IMR-90 (cell line): ENCODE measurements at regions not wholly inside any gene's neighbourhood (a gene's known extent, or its start where the extent isn't known, plus 50 kb on each side); places are given as distances from the start of the nearest gene placed in this dataset.

Experiments used
- ATAC-seq: fragments of 200-7000 bp; cut with Tn5 transposase; 2 replicates; pipeline ENCODE4 v1.9.1; 2020; ENCODE audit warnings: low read depth, mild to moderate bottlenecking, moderate library complexity
- BruUV-seq: library from RNA; stranded (reverse); fragments of 400-500 nt; replicated peaks from 2 replicates; lab custom pipeline; 2021; lab: Mats Ljungman, UMichigan
- CTCF ChIA-PET: fragments of 300-600 bp; formaldehyde crosslinking; extraction: SDS; loops from one replicate; lab custom pipeline; 2021; ENCODE audit warnings: antibody characterized with exemption; lab: Yijun Ruan, JAX
- POLR2A ChIA-PET: fragments of 300-600 bp; sonication (Branson Sonifier 250); formaldehyde crosslinking; loops from one replicate; lab custom pipeline; 2022; ENCODE audit warnings: antibody characterized with exemption; ENCODE audit not compliant: unreplicated experiment; lab: Charles Lee
- DNase-seq: peaks from one replicate; pipeline ENCODE4 v3.0.0; 2013
- H2AFZ ChIP-seq: replicated peaks from 2 replicates; pipeline ENCODE3; 2013; ENCODE audit warnings: low read length, mild to moderate bottlenecking; ENCODE audit not compliant: poor library complexity
- H2AK5ac ChIP-seq: 2 replicates; pipeline ENCODE4 v1.6.1; 2013; ENCODE audit warnings: low read depth, low read length, inconsistent platforms
- H2AK9ac ChIP-seq: replicated peaks from 2 replicates; pipeline ENCODE3; 2013; ENCODE audit warnings: mild to moderate bottlenecking, low read depth, low read length, moderate library complexity; ENCODE audit not compliant: poor library complexity
- H2BK120ac ChIP-seq: 2 replicates; pipeline ENCODE4 v1.6.1; 2013; ENCODE audit warnings: low read depth, low read length, inconsistent platforms
- H2BK15ac ChIP-seq: 3 replicates; pipeline ENCODE4 v1.6.1; 2013; ENCODE audit warnings: low read depth, low read length, inconsistent platforms
- H2BK20ac ChIP-seq: 2 replicates; pipeline ENCODE4 v1.6.1; 2013; ENCODE audit warnings: low read depth, mild to moderate bottlenecking, inconsistent platforms, low read length, moderate library complexity
- H2BK5ac ChIP-seq: 2 replicates; pipeline ENCODE4 v1.6.1; 2013; ENCODE audit warnings: mild to moderate bottlenecking, low read depth, low read length, inconsistent platforms; ENCODE audit not compliant: poor library complexity, severe bottlenecking
- H3K14ac ChIP-seq: replicated peaks from 2 replicates; pipeline ENCODE4 v1.6.1; 2013; ENCODE audit warnings: low read depth, low read length, inconsistent platforms
- H3K18ac ChIP-seq: 2 replicates; pipeline ENCODE4 v1.6.1; 2013; ENCODE audit warnings: low read depth, low read length, control low read depth
- H3K23ac ChIP-seq: 2 replicates; pipeline ENCODE4 v1.6.1; 2013; ENCODE audit warnings: low read depth, low read length, inconsistent platforms
- H3K27ac ChIP-seq: 2 replicates; pipeline ENCODE4 v1.5.1; 2013; ENCODE audit warnings: mild to moderate bottlenecking, control low read depth, low read length; ENCODE audit not compliant: insufficient read depth
- H3K27me3 ChIP-seq: 2 replicates; pipeline ENCODE4 v1.6.1; 2013; ENCODE audit warnings: low read length; ENCODE audit not compliant: control insufficient read depth, insufficient read depth
- H3K36me3 ChIP-seq: 2 replicates; pipeline ENCODE4 v1.6.1; 2013; ENCODE audit warnings: low read length, mixed read lengths; ENCODE audit not compliant: control insufficient read depth, insufficient read depth
- H3K4ac ChIP-seq: 2 replicates; pipeline ENCODE4 v1.6.1; 2013; ENCODE audit warnings: low read depth, low read length, inconsistent platforms
- H3K4me1 ChIP-seq: 2 replicates; pipeline ENCODE4 v1.6.1; 2013; ENCODE audit warnings: low read length, mixed read lengths; ENCODE audit not compliant: control insufficient read depth, insufficient read depth
- H3K4me2 ChIP-seq: 2 replicates; pipeline ENCODE4 v1.6.1; 2013; ENCODE audit warnings: low read depth, mild to moderate bottlenecking, control low read depth, low read length, moderate library complexity
- H3K4me3 ChIP-seq: 2 replicates; pipeline ENCODE4 v1.5.1; 2013; ENCODE audit warnings: low read depth, mild to moderate bottlenecking, control low read depth, low read length, moderate library complexity; ENCODE audit not compliant: insufficient read depth
- H3K56ac ChIP-seq: 2 replicates; pipeline ENCODE4 v1.6.1; 2013; ENCODE audit warnings: low read length, inconsistent platforms; ENCODE audit not compliant: insufficient read depth; ENCODE audit errors: extremely low read depth
- H3K79me1 ChIP-seq, 2 experiments: 2 replicates each; pipeline ENCODE4 v1.6.1; 2013; ENCODE audit warnings: low read length in 2 of 2, inconsistent platforms in 1 of 2, low read depth in 1 of 2
- H3K9ac ChIP-seq: 2 replicates; pipeline ENCODE4 v1.6.1; 2013; ENCODE audit warnings: low read depth, low read length, control low read depth
- H3K9me1 ChIP-seq: 2 replicates; pipeline ENCODE4 v1.6.1; 2013; ENCODE audit warnings: low read length, inconsistent platforms; ENCODE audit not compliant: insufficient read depth
- H3K9me3 ChIP-seq: 2 replicates; pipeline ENCODE4 v1.6.1; 2013; ENCODE audit warnings: low read length; ENCODE audit not compliant: control insufficient read depth, insufficient read depth
- H4K20me1 ChIP-seq: 2 replicates; pipeline ENCODE4 v1.6.1; 2013; ENCODE audit warnings: low read length, inconsistent platforms; ENCODE audit not compliant: insufficient read depth
- H4K5ac ChIP-seq: 2 replicates; pipeline ENCODE4 v1.6.1; 2013; ENCODE audit warnings: mild to moderate bottlenecking, low read depth, low read length, control low read depth
- H4K8ac ChIP-seq, 2 experiments: 2 replicates each; pipeline ENCODE4 v1.6.1; 2013; ENCODE audit warnings: low read depth in 2 of 2, low read length in 2 of 2, control low read depth in 1 of 2, inconsistent platforms in 1 of 2
- H4K91ac ChIP-seq: 2 replicates; pipeline ENCODE4 v1.6.1; 2013; ENCODE audit warnings: low read depth, low read length, inconsistent platforms; ENCODE audit not compliant: insufficient read depth
- BHLHE40 ChIP-seq: fragments of 150-350 bp; IDR thresholded peaks from 2 replicates; pipeline ENCODE4 v1.6.1; 2016; ENCODE audit warnings: mild to moderate bottlenecking, low read depth, low read length
- CEBPB ChIP-seq: IDR thresholded peaks from 2 replicates; pipeline ENCODE4 v1.6.1; 2012; ENCODE audit warnings: low read depth, low read length, improper control_type of control experiment
- CHD1 ChIP-seq: IDR thresholded peaks from 2 replicates; pipeline ENCODE4 v1.6.1; 2012; ENCODE audit warnings: low read depth, low read length, improper control_type of control experiment
- FOS ChIP-seq: fragments of 150-350 bp; IDR thresholded peaks from 2 replicates; pipeline ENCODE4 v1.6.1; 2016; ENCODE audit warnings: low read depth, low read length
- MAFK ChIP-seq: IDR thresholded peaks from 2 replicates; pipeline ENCODE4 v1.6.1; 2012; ENCODE audit warnings: low read depth, low read length, improper control_type of control experiment
- MAZ ChIP-seq: IDR thresholded peaks from 2 replicates; pipeline ENCODE4 v1.6.1; 2012; ENCODE audit warnings: low read depth, mild to moderate bottlenecking, low read length, improper control_type of control experiment, moderate library complexity, borderline replicate concordance
- MXI1 ChIP-seq: IDR thresholded peaks from 2 replicates; pipeline ENCODE4 v1.6.1; 2012; ENCODE audit warnings: low read depth, mild to moderate bottlenecking, low read length, moderate library complexity, borderline replicate concordance
- NFE2L2 ChIP-seq: fragments of 150-350 bp; IDR thresholded peaks from 2 replicates; pipeline ENCODE4 v1.6.1; 2016; ENCODE audit warnings: low read depth, mild to moderate bottlenecking, low read length
- POLR2A ChIP-seq: IDR thresholded peaks from 2 replicates; pipeline ENCODE4 v1.6.1; 2012; ENCODE audit warnings: mild to moderate bottlenecking, low read depth, low read length
- RAD21 ChIP-seq: IDR thresholded peaks from 2 replicates; pipeline ENCODE4 v1.6.1; 2012; ENCODE audit warnings: low read length, improper control_type of control experiment
- RCOR1 ChIP-seq: IDR thresholded peaks from 2 replicates; pipeline ENCODE4 v1.6.1; 2012; ENCODE audit warnings: mild to moderate bottlenecking, low read length, improper control_type of control experiment; ENCODE audit not compliant: insufficient replicate concordance
- RFX5 ChIP-seq: IDR thresholded peaks from 2 replicates; pipeline ENCODE4 v1.8.0; 2012; ENCODE audit warnings: low read depth, mild to moderate bottlenecking, low read length, moderate library complexity
- SMC3 ChIP-seq: fragments of 150-350 bp; IDR thresholded peaks from 2 replicates; pipeline ENCODE4 v1.6.1; 2016; ENCODE audit warnings: low read depth, mild to moderate bottlenecking, antibody characterized with exemption, low read length, moderate library complexity
- WGBS, 2 experiments: methylation state at CpG; one replicate each; pipeline versions ENCODE4 v1.1.5 to v1.1.7; 2013; ENCODE audit warnings: missing lambda C conversion rate in 2 of 2; ENCODE audit not compliant: insufficient read length in 1 of 2; ENCODE audit errors: extremely low coverage in 2 of 2; 5-methylcytosine and 5-hydroxymethylcytosine counted together
- dilution Hi-C: fragments of 300-500 bp; cut with HindIII; formaldehyde crosslinking; loops from one replicate; pipeline ENCODE4 v1.14.3; 2018; ENCODE audit warnings: low sequenced_read_pairs; ENCODE audit not compliant: unreplicated experiment
- in situ Hi-C: fragments of 300-500 bp; cut with MboI; formaldehyde crosslinking; loops from 3 replicates; pipeline ENCODE4 v1.14.3; 2019; ENCODE audit warnings: low sequenced_read_pairs, inconsistent platforms, mixed read lengths
- intact Hi-C: fragments of 100-400 bp; cut with micrococcal nuclease; formaldehyde crosslinking; loops from 2 replicates; pipeline ENCODE4 v1.10.0; 2022
- TF ChIP-seq, protein P1 (sequence below): fragments of 150-350 bp; IDR thresholded peaks from 2 replicates; pipeline ENCODE4 v1.6.1; 2016; ENCODE audit warnings: low read depth, mild to moderate bottlenecking, low read length, moderate library complexity, borderline replicate concordance
- TF ChIP-seq, protein P2 (sequence below): fragments of 150-350 bp; IDR thresholded peaks from 2 replicates; pipeline ENCODE4 v1.6.1; 2017; ENCODE audit warnings: mild to moderate bottlenecking, antibody characterized with exemption, low read length, low read depth
- TF ChIP-seq, protein P3 (sequence below): conservative IDR thresholded peaks from 2 replicates; pipeline ENCODE4 v1.5.1; 2012; ENCODE audit warnings: mild to moderate bottlenecking, low read depth, low read length, improper control_type of control experiment

DNA sequence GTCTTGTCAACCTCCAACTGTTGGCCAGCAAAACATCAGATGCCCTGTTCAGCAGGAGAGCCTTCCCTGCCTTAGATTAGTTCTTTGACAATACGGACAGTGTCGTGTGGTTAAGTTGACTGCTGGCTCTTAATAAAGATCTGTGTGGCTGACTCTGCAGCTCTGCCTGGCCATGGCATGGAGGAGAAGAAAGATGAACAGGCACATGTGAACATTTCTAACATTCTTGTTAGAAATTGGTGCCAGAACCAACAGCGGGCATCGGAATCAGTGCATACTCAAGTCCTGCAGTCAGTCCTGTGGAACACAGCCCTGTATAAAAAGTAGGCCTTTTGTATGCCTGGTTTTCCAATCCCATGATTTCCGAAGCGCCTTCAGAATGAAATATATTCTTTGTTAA is 455.6 kb downstream of the POM121L12 start:
- H3K23ac ChIP-seq: no peak overlapping the region
- dilution Hi-C loops (no loop called here), intact Hi-C loops (no loop called here), in situ Hi-C loops (no loop called here)
- no peak overlapping the region for H3K14ac ChIP-seq
- no peak overlapping the region for H2AK5ac ChIP-seq
- H2AK9ac ChIP-seq: no peak overlapping the region
- ATAC-seq: no peak
- H3K9me3 ChIP-seq: peaks cover 10% of the 10 kb centered on the region
- no peak for DNase-seq
- no peak overlapping the region for H2BK5ac ChIP-seq
- H2BK120ac ChIP-seq: no peak overlapping the region
- whole genome bisulfite sequencing, 2 experiments: no CpG with 5 or more reads among the region's 6 CpGs
- no peaks in the 10 kb centered on the region for H4K20me1 ChIP-seq
- TF ChIP-seq RCOR1 (no peak), CHD1 (no peak), MXI1 (no peak), FOS (no peak), MAZ (no peak), SMC3 (no peak), MAFK (no peak), CEBPB (no peak), NFE2L2 (no peak), RAD21 (no peak), BHLHE40 (no peak), RFX5 (no peak), POLR2A (no peak)
- TF ChIP-seq, protein P1, sequence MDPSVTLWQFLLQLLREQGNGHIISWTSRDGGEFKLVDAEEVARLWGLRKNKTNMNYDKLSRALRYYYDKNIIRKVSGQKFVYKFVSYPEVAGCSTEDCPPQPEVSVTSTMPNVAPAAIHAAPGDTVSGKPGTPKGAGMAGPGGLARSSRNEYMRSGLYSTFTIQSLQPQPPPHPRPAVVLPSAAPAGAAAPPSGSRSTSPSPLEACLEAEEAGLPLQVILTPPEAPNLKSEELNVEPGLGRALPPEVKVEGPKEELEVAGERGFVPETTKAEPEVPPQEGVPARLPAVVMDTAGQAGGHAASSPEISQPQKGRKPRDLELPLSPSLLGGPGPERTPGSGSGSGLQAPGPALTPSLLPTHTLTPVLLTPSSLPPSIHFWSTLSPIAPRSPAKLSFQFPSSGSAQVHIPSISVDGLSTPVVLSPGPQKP: no peak
- TF ChIP-seq, protein P2, sequence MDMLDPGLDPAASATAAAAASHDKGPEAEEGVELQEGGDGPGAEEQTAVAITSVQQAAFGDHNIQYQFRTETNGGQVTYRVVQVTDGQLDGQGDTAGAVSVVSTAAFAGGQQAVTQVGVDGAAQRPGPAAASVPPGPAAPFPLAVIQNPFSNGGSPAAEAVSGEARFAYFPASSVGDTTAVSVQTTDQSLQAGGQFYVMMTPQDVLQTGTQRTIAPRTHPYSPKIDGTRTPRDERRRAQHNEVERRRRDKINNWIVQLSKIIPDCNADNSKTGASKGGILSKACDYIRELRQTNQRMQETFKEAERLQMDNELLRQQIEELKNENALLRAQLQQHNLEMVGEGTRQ: no peak
- TF ChIP-seq, protein P3, sequence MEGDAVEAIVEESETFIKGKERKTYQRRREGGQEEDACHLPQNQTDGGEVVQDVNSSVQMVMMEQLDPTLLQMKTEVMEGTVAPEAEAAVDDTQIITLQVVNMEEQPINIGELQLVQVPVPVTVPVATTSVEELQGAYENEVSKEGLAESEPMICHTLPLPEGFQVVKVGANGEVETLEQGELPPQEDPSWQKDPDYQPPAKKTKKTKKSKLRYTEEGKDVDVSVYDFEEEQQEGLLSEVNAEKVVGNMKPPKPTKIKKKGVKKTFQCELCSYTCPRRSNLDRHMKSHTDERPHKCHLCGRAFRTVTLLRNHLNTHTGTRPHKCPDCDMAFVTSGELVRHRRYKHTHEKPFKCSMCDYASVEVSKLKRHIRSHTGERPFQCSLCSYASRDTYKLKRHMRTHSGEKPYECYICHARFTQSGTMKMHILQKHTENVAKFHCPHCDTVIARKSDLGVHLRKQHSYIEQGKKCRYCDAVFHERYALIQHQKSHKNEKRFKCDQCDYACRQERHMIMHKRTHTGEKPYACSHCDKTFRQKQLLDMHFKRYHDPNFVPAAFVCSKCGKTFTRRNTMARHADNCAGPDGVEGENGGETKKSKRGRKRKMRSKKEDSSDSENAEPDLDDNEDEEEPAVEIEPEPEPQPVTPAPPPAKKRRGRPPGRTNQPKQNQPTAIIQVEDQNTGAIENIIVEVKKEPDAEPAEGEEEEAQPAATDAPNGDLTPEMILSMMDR: no peak
- H3K9me1 ChIP-seq: no peaks in the 10 kb centered on the region
- H2BK20ac ChIP-seq: no peak overlapping the region
- no peak overlapping the region for H4K8ac ChIP-seq
- H3K36me3 ChIP-seq: no peaks in the 10 kb centered on the region
- ChIA-PET CTCF (no interaction called here), POLR2A (no interaction called here)
- no peak overlapping the region for H3K4me3 ChIP-seq
- no peak overlapping the region for H3K56ac ChIP-seq
- H3K18ac ChIP-seq: no peak overlapping the region
- H3K4me1 ChIP-seq: no peaks in the 10 kb centered on the region
- no peaks in the 10 kb centered on the region for H3K79me1 ChIP-seq
- H2AFZ ChIP-seq: no peak overlapping the region
- no peak overlapping the region for H3K27ac ChIP-seq
- no peak overlapping the region for H4K91ac ChIP-seq
- H4K5ac ChIP-seq: no peak overlapping the region
- no peak overlapping the region for H2BK15ac ChIP-seq
- no TSS peak for BruUV-seq
- no peak overlapping the region for H3K9ac ChIP-seq
- no peak overlapping the region for H3K4ac ChIP-seq
- H3K27me3 ChIP-seq: no peaks in the 10 kb centered on the region
- no peak overlapping the region for H3K4me2 ChIP-seq
